ENCODE measurements at regions not wholly inside any gene's neighbourhood (a gene's known extent, or its start where the extent isn't known, plus 50 kb on each side); places are given as distances from the start of the nearest gene placed in this dataset.

GRCh38 chr11:24196733-24197132 lies 300.1 kb upstream of the LUZP2 start:
- no peak for TF ChIP-seq EZH2 (IDR thresholded peaks at IDR 0.05; ENCODE audit: insufficient read depth, poor library complexity, severe bottlenecking)
- TF ChIP-seq EZH2phosphoT487 (IDR thresholded peaks at IDR 0.05; ENCODE audit: insufficient read depth, low read depth): no peak

All from GM23248 (cell line).